H1 (cell line): ENCODE measurements at regions not wholly inside any gene's neighbourhood (a gene's known extent, or its start where the extent isn't known, plus 50 kb on each side); places are given as distances from the start of the nearest gene placed in this dataset.

Source experiments
- CTCF ChIA-PET: fragments of 300-600 bp; sonication (Branson Sonifier 250); formaldehyde crosslinking; loops from one replicate; lab custom pipeline; 2021; ENCODE audit not compliant: partially characterized antibody; lab: Charles Lee
- POLR2A ChIA-PET: fragments of 300-600 bp; sonication (Branson Sonifier 250); formaldehyde crosslinking; loops from one replicate; lab custom pipeline; 2021; ENCODE audit warnings: inconsistent platforms; ENCODE audit not compliant: partially characterized antibody; lab: Charles Lee
- DNase-seq, 2 experiments: peaks; one replicate each; pipeline versions ENCODE4 v3.0.0 to v3.0.0-alpha.2; 2010 to 2022; ENCODE audit warnings: low spot score in 2 of 2, low read depth in 1 of 2, mixed read lengths in 1 of 2
- FAIRE-seq: peaks from 2 replicates; lab custom pipeline; 2011; peaks lifted over from hg19 to GRCh38; lab: Jason Lieb, UNC
- H2AFZ ChIP-seq: 2 replicates; pipeline ENCODE4 v1.8.1; 2012; ENCODE audit warnings: low read length, inconsistent platforms
- H2AK5ac ChIP-seq: 2 replicates; pipeline ENCODE4 v1.6.1; 2013; ENCODE audit warnings: low read depth, low read length
- H2BK120ac ChIP-seq: replicated peaks from 2 replicates; pipeline ENCODE3; 2013; ENCODE audit warnings: low read depth, low read length, inconsistent platforms
- H2BK12ac ChIP-seq: 2 replicates; pipeline ENCODE4 v1.6.1; 2013; ENCODE audit warnings: low read depth, low read length
- H2BK15ac ChIP-seq: 2 replicates; pipeline ENCODE4 v1.6.1; 2013; ENCODE audit warnings: low read length
- H2BK20ac ChIP-seq: 2 replicates; pipeline ENCODE4 v1.6.1; 2013; ENCODE audit warnings: low read length
- H2BK5ac ChIP-seq: 2 replicates; pipeline ENCODE4 v1.6.1; 2013; ENCODE audit warnings: low read depth, low read length
- H3K14ac ChIP-seq: 2 replicates; pipeline ENCODE4 v1.6.1; 2013; ENCODE audit warnings: inconsistent platforms; ENCODE audit not compliant: insufficient read length
- H3K18ac ChIP-seq: 2 replicates; pipeline ENCODE4 v1.6.1; 2013; ENCODE audit warnings: low read length; ENCODE audit errors: extremely low read depth
- H3K23ac ChIP-seq: 2 replicates; pipeline ENCODE4 v1.6.1; 2013; ENCODE audit warnings: inconsistent platforms; ENCODE audit not compliant: insufficient read length
- H3K23me2 ChIP-seq: 2 replicates; pipeline ENCODE4 v1.6.1; 2013; ENCODE audit warnings: low read depth, low read length
- H3K27ac ChIP-seq: 2 replicates; pipeline ENCODE4 v1.6.1; 2011; ENCODE audit warnings: low read depth, low read length, inconsistent platforms
- H3K27me3 ChIP-seq, 4 experiments: replicated peaks in 1 of 4; 1 replicate in 1 of 4; 2 replicates in 3 of 4; pipeline versions ENCODE4 v1.6.1 to v1.8.1; 2011 to 2013; ENCODE audit warnings: low read length in 3 of 4, mild to moderate bottlenecking in 3 of 4, inconsistent platforms in 2 of 4, mixed read lengths in 2 of 4, moderate library complexity in 1 of 4; ENCODE audit not compliant: control insufficient read depth in 3 of 4, insufficient read depth in 3 of 4; ENCODE audit errors: extremely low read depth in 1 of 4
- H3K36me3 ChIP-seq, 4 experiments: 2 replicates each; pipeline versions ENCODE4 v1.6.1 to v1.8.1; 2011 to 2013; ENCODE audit warnings: mild to moderate bottlenecking in 4 of 4, low read length in 3 of 4, moderate library complexity in 2 of 4, control low read depth in 1 of 4, inconsistent platforms in 1 of 4; ENCODE audit not compliant: insufficient read depth in 4 of 4, control insufficient read depth in 2 of 4
- H3K4ac ChIP-seq: replicated peaks from 2 replicates; pipeline ENCODE3; 2013; ENCODE audit warnings: low read length, low read depth, mixed read lengths, inconsistent platforms; ENCODE audit not compliant: insufficient read length
- H3K4me1 ChIP-seq, 4 experiments: replicated peaks in 1 of 4; 1 replicate in 1 of 4; 2 replicates in 3 of 4; pipeline versions ENCODE4 v1.6.1 to v1.8.1; 2011 to 2013; ENCODE audit warnings: low read length in 3 of 4, inconsistent platforms in 2 of 4, mixed read lengths in 1 of 4; ENCODE audit not compliant: insufficient read depth in 4 of 4, control insufficient read depth in 3 of 4
- H3K4me2 ChIP-seq, 2 experiments: 2 replicates each; pipeline versions ENCODE4 v1.6.1 to v1.8.1; 2011 to 2013; ENCODE audit warnings: low read depth in 2 of 2, low read length in 2 of 2, control low read depth in 1 of 2, inconsistent platforms in 1 of 2, mild to moderate bottlenecking in 1 of 2; ENCODE audit not compliant: insufficient read depth in 1 of 2
- H3K4me3 ChIP-seq, 4 experiments: fragments of 200-600, 300-600 bp in 1 of 4; sonication (generic), shearing (Covaris generic), sonication (Bioruptor Twin) in 1 of 4; 2 replicates each; pipeline versions ENCODE4 v1.5.1 to v1.8.1; 2011 to 2016; ENCODE audit warnings: low read length in 4 of 4, low read depth in 3 of 4, control low read depth in 2 of 4, inconsistent platforms in 2 of 4, mild to moderate bottlenecking in 2 of 4, mixed read lengths in 1 of 4, moderate library complexity in 1 of 4; ENCODE audit not compliant: insufficient read depth in 2 of 4; ENCODE audit errors: extremely low read depth in 1 of 4
- H3K56ac ChIP-seq: replicated peaks from 2 replicates; pipeline ENCODE3; 2013; ENCODE audit warnings: low read depth, mild to moderate bottlenecking, mixed read lengths, low read length, inconsistent platforms; ENCODE audit not compliant: insufficient read length
- H3K79me1 ChIP-seq: 2 replicates; pipeline ENCODE4 v1.6.1; 2013; ENCODE audit warnings: low read depth, low read length, control low read depth
- H3K79me2 ChIP-seq, 2 experiments: 2 replicates each; pipeline versions ENCODE4 v1.6.1 to v1.8.1; 2012 to 2013; ENCODE audit warnings: low read length in 2 of 2, mild to moderate bottlenecking in 2 of 2, inconsistent platforms in 1 of 2; ENCODE audit not compliant: insufficient read depth in 2 of 2, control insufficient read depth in 1 of 2
- H3K9ac ChIP-seq, 4 experiments: replicated peaks in 1 of 4; 1 replicate in 1 of 4; 2 replicates in 3 of 4; pipeline versions ENCODE4 v1.6.1 to v1.8.1; 2011 to 2013; ENCODE audit warnings: low read depth in 3 of 4, low read length in 3 of 4, control low read depth in 2 of 4, mild to moderate bottlenecking in 2 of 4, moderate library complexity in 2 of 4, inconsistent platforms in 1 of 4; ENCODE audit errors: extremely low read depth in 1 of 4
- H3K9me3 ChIP-seq, 2 experiments: 2 replicates each; pipeline versions ENCODE4 v1.6.1 to v1.8.1; 2012 to 2013; ENCODE audit warnings: mild to moderate bottlenecking in 2 of 2, moderate library complexity in 2 of 2, control low read depth in 1 of 2, inconsistent platforms in 1 of 2, low read depth in 1 of 2, low read length in 1 of 2, mixed read lengths in 1 of 2; ENCODE audit not compliant: insufficient read depth in 2 of 2
- H4K20me1 ChIP-seq, 2 experiments: replicated peaks in 1 of 2; 2 replicates each; pipeline versions ENCODE3 to v1.8.1; 2011 to 2013; ENCODE audit warnings: inconsistent platforms in 2 of 2, low read length in 2 of 2, mild to moderate bottlenecking in 1 of 2; ENCODE audit not compliant: insufficient read depth in 2 of 2, control insufficient read depth in 1 of 2
- H4K5ac ChIP-seq: 2 replicates; pipeline ENCODE4 v1.6.1; 2013; ENCODE audit warnings: low read length, low read depth, mixed read lengths, inconsistent platforms; ENCODE audit not compliant: insufficient read length
- H4K8ac ChIP-seq: 2 replicates; pipeline ENCODE4 v1.8.0; 2013; ENCODE audit warnings: mild to moderate bottlenecking, moderate library complexity, low read length, inconsistent platforms; ENCODE audit not compliant: insufficient read depth; ENCODE audit errors: extremely low read depth
- H4K91ac ChIP-seq: replicated peaks from 2 replicates; pipeline ENCODE3; 2013; ENCODE audit warnings: low read length, mixed read lengths, inconsistent platforms; ENCODE audit not compliant: insufficient read length
- BCL11A ChIP-seq, 2 experiments: IDR thresholded peaks; one replicate each; pipeline ENCODE4 v1.6.1; 2011; ENCODE audit warnings: low read depth in 2 of 2, low read length in 2 of 2, mild to moderate bottlenecking in 2 of 2
- CHD2 ChIP-seq: IDR thresholded peaks from 2 replicates; pipeline ENCODE4 v1.6.1; 2012; ENCODE audit warnings: low read length, improper control_type of control experiment
- EGR1 ChIP-seq: IDR thresholded peaks from 2 replicates; pipeline ENCODE4 v1.6.1; 2011; ENCODE audit warnings: low read depth, low read length, borderline replicate concordance
- KDM4A ChIP-seq: IDR thresholded peaks from one replicate; pipeline ENCODE4 v1.7.1; 2012; ENCODE audit warnings: low read depth, mild to moderate bottlenecking, moderate library complexity, low read length, inconsistent platforms; ENCODE audit not compliant: severe bottlenecking
- POLR2AphosphoS5 ChIP-seq: IDR thresholded peaks from 2 replicates; pipeline ENCODE4 v1.6.1; 2011; ENCODE audit warnings: low read depth, low read length
- POU5F1 ChIP-seq: IDR thresholded peaks from 2 replicates; pipeline ENCODE4 v1.6.1; 2011; ENCODE audit warnings: low read depth, mild to moderate bottlenecking, low read length, moderate library complexity
- SIN3A ChIP-seq, 2 experiments: IDR thresholded peaks in 1 of 2; conservative IDR thresholded peaks in 1 of 2; 2 replicates each; pipeline ENCODE4 v1.6.1; 2011 to 2012; ENCODE audit warnings: low read length in 2 of 2, improper control_type of control experiment in 1 of 2, low read depth in 1 of 2, mild to moderate bottlenecking in 1 of 2
- YY1 ChIP-seq: IDR thresholded peaks from 2 replicates; pipeline ENCODE4 v1.6.1; 2011; ENCODE audit warnings: low read depth, mild to moderate bottlenecking, low read length
- WGBS, 2 experiments: shearing (Covaris generic) in 1 of 2; methylation state at CpG; one replicate each; pipeline versions ENCODE4 v1.1.6 to v1.1.7; 2013 to 2015; ENCODE audit warnings: low lambda C conversion rate in 2 of 2, mixed read lengths in 2 of 2, inconsistent platforms in 1 of 2, low coverage in 1 of 2, missing lambda C conversion rate in 1 of 2; ENCODE audit not compliant: insufficient replicate concordance in 2 of 2, insufficient coverage in 1 of 2, insufficient read length in 1 of 2; ENCODE audit errors: extremely low coverage in 1 of 2, missing lambda C conversion rate in 1 of 2; 5-methylcytosine and 5-hydroxymethylcytosine counted together

DNA sequence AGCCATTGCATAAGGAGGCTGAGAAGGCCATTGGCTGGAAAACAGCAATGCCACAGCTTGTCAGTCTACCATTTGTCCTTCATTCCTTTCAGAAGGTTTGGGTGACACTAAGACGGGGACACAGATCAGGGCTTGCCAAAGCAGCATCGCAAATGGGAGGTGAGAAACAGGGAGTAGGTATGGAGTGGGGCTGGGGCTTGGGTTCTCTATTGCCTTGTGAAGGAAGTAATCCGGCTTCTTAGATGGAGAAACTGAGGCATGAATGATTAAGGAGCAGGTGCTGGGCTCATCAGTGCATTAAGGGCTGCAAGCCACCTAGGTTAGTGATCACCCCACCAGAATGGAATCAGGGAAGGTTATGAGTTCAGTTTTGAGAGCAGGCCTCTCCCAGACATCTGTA lies 115.6 kb upstream of the NMNAT3 start:
- no peak overlapping the region for H3K4ac ChIP-seq
- no peak overlapping the region for H3K18ac ChIP-seq
- 92% methylated on average over 3 of the region's 3 CpGs; no CpG with 5 or more reads in 1 of the 2 experiments for WGBS, 2 experiments
- H3K4me2 ChIP-seq = no peak overlapping the region
- CTCF ChIA-PET = interaction anchor here (0.6 to 1.3 kb wide), 3 partner anchors 75 to 576 kb away, joined by 3 to 6 read pairs (median 3); no protein-coding TSS in a partner anchor
- H4K8ac ChIP-seq = no peak overlapping the region
- H3K4me3 ChIP-seq = no peak overlapping the region
- no peaks in the 10 kb centered on the region for H3K4me1 ChIP-seq
- H3K27ac ChIP-seq = no peak overlapping the region
- H4K91ac ChIP-seq = no peak overlapping the region
- no peaks in the 10 kb centered on the region for H3K27me3 ChIP-seq
- no peak overlapping the region for H3K23ac ChIP-seq
- no peak overlapping the region for H4K5ac ChIP-seq
- H3K9me3 ChIP-seq = no peaks in the 10 kb centered on the region
- no peak overlapping the region for H3K9ac ChIP-seq
- H2BK15ac ChIP-seq = no peak overlapping the region
- TF ChIP-seq BCL11A (IDR thresholded peaks at IDR 0.05; ENCODE audit: low read depth in 2 of 2, low read length in 2 of 2) (no peak), EGR1 (no peak), YY1 (no peak), KDM4A (no peak), SIN3A (conservative IDR thresholded peaks at IDR 0.05 in 1 of 2, IDR thresholded peaks at IDR 0.05 in 1 of 2; ENCODE audit: low read depth in 1 of 2, low read length in 2 of 2) (no peak), CHD2 (no peak), POLR2AphosphoS5 (no peak), POU5F1 (no peak)
- TF ChIP-seq, all 59 proteins: peak for 0
- H2AK5ac ChIP-seq = no peak overlapping the region
- no peak for FAIRE-seq
- no peak overlapping the region for H2BK5ac ChIP-seq
- H3K79me1 ChIP-seq = no peaks in the 10 kb centered on the region
- DNase-seq = no peak
- no peaks in the 10 kb centered on the region for H4K20me1 ChIP-seq
- H2BK120ac ChIP-seq = no peak overlapping the region
- no peaks in the 10 kb centered on the region for H3K36me3 ChIP-seq
- H3K79me2 ChIP-seq = no peaks in the 10 kb centered on the region
- POLR2A ChIA-PET = no interaction called here
- no peak overlapping the region for H2BK20ac ChIP-seq
- H3K14ac ChIP-seq = no peak overlapping the region
- H2AFZ ChIP-seq = no peak overlapping the region
- no peak overlapping the region for H2BK12ac ChIP-seq
- no peaks in the 10 kb centered on the region for H3K23me2 ChIP-seq
- no peak overlapping the region for H3K56ac ChIP-seq
